ENCODE measurements at regions not wholly inside any gene's neighbourhood (a gene's known extent, or its start where the extent isn't known, plus 50 kb on each side); places are given as distances from the start of the nearest gene placed in this dataset.
"Not testable (repeated sequence)": the region's sequence is repeated elsewhere in the genome, so short reads cannot be mapped to it uniquely, and the experiment has no call there.

GRCh38 chr10:61262486-61263261 lies 190.5 kb downstream of the TMEM26 start:
- peak; percentile 68 for DNase-seq

GRCh38 chr10:61257956-61258496 lies 195.2 kb downstream of the TMEM26 start:
- peak; percentile 43 for DNase-seq

- DNase-seq: no peak
Observed at GRCh38 chr10:61257136-61257535, 196.0 kb downstream of the TMEM26 start.

- DNase-seq: not testable (repeated sequence)
Observed at GRCh38 chr10:61252326-61252725, 200.9 kb downstream of the TMEM26 start.

- DNase-seq: no peak
Observed at GRCh38 chr10:61251089-61251488, 202.1 kb downstream of the TMEM26 start.

- no peak for DNase-seq
Observed at GRCh38 chr10:61250131-61250530, 203.1 kb downstream of the TMEM26 start.

- no peak for DNase-seq
Observed at GRCh38 chr10:61248013-61248412, 205.2 kb downstream of the TMEM26 start.

- no peak for DNase-seq
Observed at GRCh38 chr10:61244261-61244775, 208.9 kb downstream of the TMEM26 start.

- no peak for DNase-seq
Observed at GRCh38 chr10:61232780-61233179, 220.4 kb downstream of the TMEM26 start.

GRCh38 chr10:61225939-61226338 lies 227.2 kb downstream of the TMEM26 start:
- no peak for DNase-seq

GRCh38 chr10:61223576-61223975 lies 229.6 kb downstream of the TMEM26 start:
- no peak for DNase-seq

GRCh38 chr10:61219696-61220095 lies 233.5 kb downstream of the TMEM26 start:
- no peak for DNase-seq

- DNase-seq: no peak
Observed at GRCh38 chr10:61217851-61218565, 235.2 kb downstream of the TMEM26 start.

- no peak for DNase-seq
Observed at GRCh38 chr10:61215246-61215645, 237.9 kb downstream of the TMEM26 start.

- no peak for DNase-seq
Observed at GRCh38 chr10:61211468-61211867, 241.7 kb downstream of the TMEM26 start.

GRCh38 chr10:61197057-61197456 lies 253.1 kb upstream of the RHOBTB1 start:
- DNase-seq: no peak

- no peak for DNase-seq
Observed at GRCh38 chr10:61195211-61195610, 251.2 kb upstream of the RHOBTB1 start.

- not testable (repeated sequence) for DNase-seq
Observed at GRCh38 chr10:61192589-61192988, 248.6 kb upstream of the RHOBTB1 start.

- no peak for DNase-seq
Observed at GRCh38 chr10:61192042-61192441, 248.1 kb upstream of the RHOBTB1 start.

- DNase-seq: no peak
Observed at GRCh38 chr10:61189912-61190311, 245.9 kb upstream of the RHOBTB1 start.

- DNase-seq: no peak
Observed at GRCh38 chr10:61188691-61189090, 244.7 kb upstream of the RHOBTB1 start.

GRCh38 chr10:61188101-61188500 lies 244.1 kb upstream of the RHOBTB1 start:
- DNase-seq: no peak

- no peak for DNase-seq
Observed at GRCh38 chr10:61187601-61188000, 243.6 kb upstream of the RHOBTB1 start.

GRCh38 chr10:61186408-61186807 lies 242.4 kb upstream of the RHOBTB1 start:
- no peak for DNase-seq
